IPS DF 6.9 (cell line): ENCODE measurements at regions not wholly inside any gene's neighbourhood (a gene's known extent, or its start where the extent isn't known, plus 50 kb on each side); places are given as distances from the start of the nearest gene placed in this dataset.

Source experiments
- DNase-seq: peaks from one replicate; pipeline ENCODE4 v3.0.0-alpha.2; 2013; ENCODE audit warnings: low read depth, low spot score
- H3K27ac ChIP-seq: one replicate; pipeline ENCODE4 v1.5.1; 2013; ENCODE audit warnings: low read length, control low read depth
- H3K27me3 ChIP-seq: 2 replicates; pipeline ENCODE4 v1.6.1; 2013; ENCODE audit warnings: mild to moderate bottlenecking, low read length; ENCODE audit not compliant: control insufficient read depth, insufficient read depth
- H3K36me3 ChIP-seq: 2 replicates; pipeline ENCODE4 v1.6.1; 2013; ENCODE audit warnings: low read length; ENCODE audit not compliant: control insufficient read depth, insufficient read depth
- H3K4me1 ChIP-seq: 2 replicates; pipeline ENCODE4 v1.6.1; 2013; ENCODE audit warnings: low read length; ENCODE audit not compliant: control insufficient read depth, insufficient read depth
- H3K4me3 ChIP-seq: 2 replicates; pipeline ENCODE4 v1.5.1; 2013; ENCODE audit warnings: mild to moderate bottlenecking, low read length
- H3K9me3 ChIP-seq: 2 replicates; pipeline ENCODE4 v1.6.1; 2013; ENCODE audit warnings: low read length, inconsistent platforms; ENCODE audit not compliant: control insufficient read depth, insufficient read depth
- WGBS: extraction: QIAGEN DNeasy Blood & Tissue Kit; methylation state at CpG from one replicate; pipeline ENCODE4 v1.1.7; 2013; ENCODE audit warnings: mixed read lengths, missing lambda C conversion rate; ENCODE audit not compliant: insufficient read length, insufficient coverage; 5-methylcytosine and 5-hydroxymethylcytosine counted together

GRCh38 chr2:42931146-42931817 is 138.9 kb upstream of the HAAO start:
- Histone ChIP-seq H3K36me3 (no peaks in the 10 kb centered on the region), H3K27me3 (no peaks in the 10 kb centered on the region), H3K4me3 (no peak overlapping the region), H3K4me1 (peaks cover 9% of the 10 kb centered on the region), H3K9me3 (no peaks in the 10 kb centered on the region), H3K27ac (no peak overlapping the region)
- WGBS: no CpG with 5 or more reads among the region's 8 CpGs
- DNase-seq: no peak

DNA sequence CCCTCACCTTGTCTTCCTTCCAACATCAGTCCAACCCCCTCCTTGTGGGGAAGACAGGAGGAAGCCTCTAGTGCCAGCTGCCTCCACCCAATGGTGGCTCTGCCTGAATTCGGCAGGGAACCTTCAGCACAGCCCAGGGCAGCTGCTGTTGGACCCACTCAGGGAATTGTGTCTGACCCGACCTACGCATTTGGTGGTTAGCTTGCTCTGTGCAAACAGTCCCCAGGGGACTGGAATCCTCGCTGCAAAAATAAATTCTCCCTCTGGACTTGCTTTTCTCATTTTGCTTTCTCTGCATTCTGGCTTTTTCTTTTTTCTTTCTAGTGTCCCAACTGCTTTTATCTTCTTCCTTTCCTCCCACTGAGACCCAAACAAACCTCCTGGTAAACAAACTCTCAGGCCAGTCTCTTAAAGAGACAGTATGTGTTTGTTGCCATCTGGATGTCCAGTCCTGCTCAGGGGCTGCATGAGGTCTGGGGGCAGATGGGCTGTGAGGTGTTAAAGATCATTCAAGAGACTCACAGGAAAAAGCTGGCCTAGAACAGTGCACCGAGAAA is 137.7 kb upstream of the HAAO start:
- Histone ChIP-seq H3K4me1 (peaks cover 15% of the 10 kb centered on the region), H3K27me3 (no peaks in the 10 kb centered on the region), H3K27ac (no peak overlapping the region), H3K9me3 (no peaks in the 10 kb centered on the region), H3K36me3 (no peaks in the 10 kb centered on the region), H3K4me3 (no peak overlapping the region)
- DNase-seq: no peak
- WGBS: no CpG with 5 or more reads among the region's 5 CpGs

GRCh38 chr2:42929546-42930024 is 137.2 kb upstream of the HAAO start:
- Histone ChIP-seq H3K4me1 (peaks cover 19% of the 10 kb centered on the region), H3K4me3 (no peak overlapping the region), H3K36me3 (no peaks in the 10 kb centered on the region), H3K27me3 (no peaks in the 10 kb centered on the region), H3K27ac (no peak overlapping the region), H3K9me3 (no peaks in the 10 kb centered on the region)
- no CpG with 5 or more reads among the region's 4 CpGs for WGBS
- DNase-seq: no peak

GRCh38 chr2:42928692-42929545 is 136.5 kb upstream of the HAAO start:
- Histone ChIP-seq H3K27ac (no peak overlapping the region), H3K27me3 (no peaks in the 10 kb centered on the region), H3K4me1 (peaks cover 21% of the 10 kb centered on the region), H3K4me3 (no peak overlapping the region), H3K9me3 (no peaks in the 10 kb centered on the region), H3K36me3 (no peaks in the 10 kb centered on the region)
- no CpG with 5 or more reads among the region's 13 CpGs for WGBS
- DNase-seq: no peak

GRCh38 chr2:42928161-42928691 is 135.8 kb upstream of the HAAO start:
- WGBS: no CpG with 5 or more reads among the region's 9 CpGs
- Histone ChIP-seq H3K36me3 (no peaks in the 10 kb centered on the region), H3K4me3 (no peak overlapping the region), H3K4me1 (peaks cover 21% of the 10 kb centered on the region), H3K27ac (no peak overlapping the region), H3K9me3 (no peaks in the 10 kb centered on the region), H3K27me3 (no peaks in the 10 kb centered on the region)
- DNase-seq: no peak

DNA sequence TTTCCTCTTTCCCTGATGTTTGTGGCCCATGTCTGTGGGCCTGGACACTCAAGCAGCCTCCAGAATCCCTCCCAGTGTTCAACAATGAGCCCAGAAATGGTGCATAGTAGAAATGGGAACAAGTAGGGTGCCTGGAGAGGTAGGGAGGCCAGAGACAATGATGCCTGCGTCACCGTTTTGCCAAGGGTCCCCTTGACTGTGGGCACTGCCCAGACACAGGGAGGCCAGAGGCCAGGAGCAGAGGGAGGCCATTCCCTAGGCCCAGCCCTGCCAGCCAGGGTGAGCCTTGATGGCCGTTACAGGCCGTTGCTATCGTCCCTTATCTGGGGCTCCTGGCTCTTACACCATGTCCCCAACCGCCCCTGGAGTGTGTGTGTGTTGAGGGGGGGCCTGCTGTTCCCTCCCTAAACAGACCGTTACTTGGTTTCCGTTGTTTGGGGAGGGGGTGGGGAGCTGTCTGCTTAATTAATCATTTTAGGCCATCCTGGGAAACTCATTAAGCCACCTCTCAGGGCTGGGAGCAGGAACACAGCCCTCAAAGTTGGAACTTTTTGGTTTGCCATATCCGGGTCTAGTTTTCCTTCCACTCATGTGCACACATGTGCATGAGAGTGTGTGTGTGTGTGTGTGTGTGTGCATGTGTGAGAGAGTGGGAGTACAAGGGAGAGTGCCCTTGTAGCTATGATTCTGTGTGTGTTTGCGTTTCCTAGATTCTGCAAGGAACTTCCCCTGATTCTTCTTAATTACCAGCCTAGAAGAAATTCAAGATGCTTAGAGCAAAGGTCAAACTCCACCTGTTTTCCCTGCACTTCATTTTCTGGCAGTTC is 135.2 kb upstream of the HAAO start:
- no CpG with 5 or more reads among the region's 10 CpGs for WGBS
- no peak for DNase-seq

GRCh38 chr2:42926434-42927333 is 134.3 kb upstream of the HAAO start:
- no peak overlapping the region for H3K27ac ChIP-seq
- WGBS: no CpG with 5 or more reads among the region's 26 CpGs
- no peaks in the 10 kb centered on the region for H3K36me3 ChIP-seq
- H3K4me1 ChIP-seq: peaks cover 21% of the 10 kb centered on the region
- H3K4me3 ChIP-seq: no peak overlapping the region
- DNase-seq: no peak
- H3K27me3 ChIP-seq: no peaks in the 10 kb centered on the region
- no peaks in the 10 kb centered on the region for H3K9me3 ChIP-seq

More for the DNA sequence above, 135.2 kb upstream of the HAAO start:
- Histone ChIP-seq H3K4me1 (peaks cover 21% of the 10 kb centered on the region), H3K9me3 (no peaks in the 10 kb centered on the region), H3K27me3 (no peaks in the 10 kb centered on the region), H3K4me3 (no peak overlapping the region), H3K27ac (no peak overlapping the region), H3K36me3 (no peaks in the 10 kb centered on the region)

DNA sequence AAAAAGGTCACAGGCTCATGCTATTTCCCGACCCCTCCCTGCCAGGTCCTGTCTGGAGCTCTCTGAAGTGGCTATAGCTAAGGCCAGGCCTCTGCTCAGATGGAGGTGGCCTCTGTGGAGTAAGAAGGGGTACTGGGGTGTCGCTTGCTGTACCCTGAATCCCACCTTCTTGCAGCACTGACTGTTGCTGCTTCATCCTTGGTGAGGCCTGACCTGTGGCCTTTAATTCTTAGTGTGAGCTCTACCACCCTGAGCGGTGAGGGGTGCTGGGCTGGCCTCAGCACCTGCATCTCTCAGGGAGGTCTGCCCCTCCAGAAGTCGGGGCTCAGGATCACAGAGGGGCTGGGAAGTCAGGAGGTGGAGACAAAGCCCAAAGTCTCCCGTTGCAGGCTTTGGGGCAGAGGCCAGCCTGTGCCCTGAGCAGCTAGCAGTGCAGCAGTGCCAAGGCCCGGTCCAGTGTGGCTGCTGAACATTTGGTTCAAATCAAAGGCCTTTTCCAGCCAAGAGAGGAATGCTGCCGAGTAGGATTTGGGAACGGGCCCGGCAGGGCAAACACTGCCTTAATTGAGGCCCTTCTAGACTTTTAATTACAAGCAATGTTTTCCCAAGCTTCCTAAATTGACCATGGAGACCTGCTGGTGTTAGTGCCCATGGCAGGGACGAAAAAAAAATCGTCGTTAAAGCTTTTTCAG is 133.5 kb upstream of the HAAO start:
- Histone ChIP-seq H3K4me1 (peaks cover 18% of the 10 kb centered on the region), H3K36me3 (no peaks in the 10 kb centered on the region), H3K27ac (no peak overlapping the region), H3K4me3 (no peak overlapping the region), H3K9me3 (no peaks in the 10 kb centered on the region), H3K27me3 (no peaks in the 10 kb centered on the region)
- WGBS: no CpG with 5 or more reads among the region's 12 CpGs
- DNase-seq: no peak

GRCh38 chr2:42924418-42924886 is 132.1 kb upstream of the HAAO start:
- no peak overlapping the region for H3K4me3 ChIP-seq
- H3K4me1 ChIP-seq: peaks cover 15% of the 10 kb centered on the region
- no peak overlapping the region for H3K27ac ChIP-seq
- no peaks in the 10 kb centered on the region for H3K36me3 ChIP-seq
- H3K27me3 ChIP-seq: no peaks in the 10 kb centered on the region
- WGBS: no CpG with 5 or more reads among the region's 12 CpGs
- DNase-seq: no peak
- no peaks in the 10 kb centered on the region for H3K9me3 ChIP-seq
